Right atrium auricular region (tissue), 2 donors: ENCODE measurements at regions not wholly inside any gene's neighbourhood (a gene's known extent, or its start where the extent isn't known, plus 50 kb on each side); places are given as distances from the start of the nearest gene placed in this dataset.

Experiments used
- DNase-seq: peaks from one replicate; pipeline ENCODE4 v3.0.0-alpha.2; 2019; ENCODE audit warnings: low spot score
- H3K27ac ChIP-seq, 2 donors: fragments of 200-600 bp; sonication (generic); 1 replicate in 1 of 2; 2 replicates in 1 of 2; pipeline ENCODE4 v1.5.1; 2016 to 2019
- H3K27me3 ChIP-seq, 2 donors: fragments of 200-600 bp; sonication (generic); one replicate each; pipeline versions ENCODE4 v1.5.1 to v1.6.0; 2017 to 2019
- H3K36me3 ChIP-seq: fragments of 200-600 bp; sonication (generic); one replicate; pipeline ENCODE4 v1.5.1; 2016
- H3K4me1 ChIP-seq, 2 donors: fragments of 200-600 bp; sonication (generic); one replicate each; pipeline versions ENCODE4 v1.5.1 to v1.6.0; 2017 to 2019
- H3K4me3 ChIP-seq, 2 donors: fragments of 200-600 bp; sonication (generic); 1 replicate in 1 of 2; 2 replicates in 1 of 2; pipeline ENCODE4 v1.5.1; 2017 to 2019; ENCODE audit warnings: mild to moderate bottlenecking in 1 of 2, moderate library complexity in 1 of 2
- H3K9me3 ChIP-seq, 2 donors: fragments of 200-600 bp; sonication (generic); one replicate each; pipeline ENCODE4 v1.5.1; 2019
- TF ChIP-seq, protein P1 (sequence below), 2 donors: fragments of 200-600 bp; sonication (generic); IDR thresholded peaks; one replicate each; pipeline ENCODE4 v1.5.1; 2019; ENCODE audit warnings: antibody characterized with exemption in 2 of 2

DNA sequence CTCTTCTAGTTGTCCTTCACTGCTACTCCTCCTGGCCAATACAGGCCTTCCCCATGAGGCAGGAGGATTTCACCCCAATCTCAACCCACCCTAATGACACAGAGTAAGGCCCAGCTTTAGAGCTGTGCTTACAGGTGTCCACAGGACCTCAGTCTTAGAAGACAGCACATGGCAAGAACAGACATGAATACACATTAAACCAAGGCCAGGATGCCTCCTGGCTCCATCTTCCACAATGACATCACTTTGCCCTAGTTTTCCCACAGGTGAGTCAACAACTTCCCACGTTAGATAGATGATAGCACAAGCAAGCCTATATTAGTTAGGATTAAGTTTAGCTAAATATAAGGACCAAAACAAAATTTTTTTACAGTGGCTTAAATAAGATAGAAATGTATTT is 63.8 kb upstream of the NOCT start:
- Histone ChIP-seq H3K4me1 (peaks cover 0 to 10% of the 10 kb centered on the region in 2 donors), H3K27ac (no peak overlapping the region), H3K9me3 (no peaks in the 10 kb centered on the region), H3K27me3 (no peaks in the 10 kb centered on the region), H3K36me3 (no peaks in the 10 kb centered on the region), H3K4me3 (no peak overlapping the region)
- TF ChIP-seq, protein P1, sequence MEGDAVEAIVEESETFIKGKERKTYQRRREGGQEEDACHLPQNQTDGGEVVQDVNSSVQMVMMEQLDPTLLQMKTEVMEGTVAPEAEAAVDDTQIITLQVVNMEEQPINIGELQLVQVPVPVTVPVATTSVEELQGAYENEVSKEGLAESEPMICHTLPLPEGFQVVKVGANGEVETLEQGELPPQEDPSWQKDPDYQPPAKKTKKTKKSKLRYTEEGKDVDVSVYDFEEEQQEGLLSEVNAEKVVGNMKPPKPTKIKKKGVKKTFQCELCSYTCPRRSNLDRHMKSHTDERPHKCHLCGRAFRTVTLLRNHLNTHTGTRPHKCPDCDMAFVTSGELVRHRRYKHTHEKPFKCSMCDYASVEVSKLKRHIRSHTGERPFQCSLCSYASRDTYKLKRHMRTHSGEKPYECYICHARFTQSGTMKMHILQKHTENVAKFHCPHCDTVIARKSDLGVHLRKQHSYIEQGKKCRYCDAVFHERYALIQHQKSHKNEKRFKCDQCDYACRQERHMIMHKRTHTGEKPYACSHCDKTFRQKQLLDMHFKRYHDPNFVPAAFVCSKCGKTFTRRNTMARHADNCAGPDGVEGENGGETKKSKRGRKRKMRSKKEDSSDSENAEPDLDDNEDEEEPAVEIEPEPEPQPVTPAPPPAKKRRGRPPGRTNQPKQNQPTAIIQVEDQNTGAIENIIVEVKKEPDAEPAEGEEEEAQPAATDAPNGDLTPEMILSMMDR (IDR thresholded peaks at IDR 0.05), result no peak
- no peak for DNase-seq

DNA sequence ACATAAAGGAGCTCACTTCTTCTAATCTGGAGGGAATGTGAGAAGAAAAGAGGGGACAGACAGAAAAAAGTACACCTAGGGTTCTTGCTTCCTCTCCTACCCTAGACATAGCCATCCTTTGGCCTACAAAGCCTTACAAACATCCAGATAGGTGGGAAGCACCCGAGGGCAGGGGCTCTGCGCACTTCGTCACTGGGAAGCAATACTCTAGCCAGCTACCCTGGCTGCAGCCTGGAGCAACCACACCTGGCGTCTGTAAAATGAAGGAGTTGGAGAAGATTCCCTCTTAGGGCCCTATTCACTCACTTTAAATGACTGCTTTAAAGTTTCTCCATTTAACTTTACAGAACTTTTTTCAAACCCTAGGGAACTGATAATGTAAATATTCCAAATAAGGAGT is 65.7 kb upstream of the NOCT start:
- Histone ChIP-seq H3K4me1 (peaks cover 0 to 10% of the 10 kb centered on the region in 2 donors), H3K27me3 (no peaks in the 10 kb centered on the region), H3K4me3 (no peak overlapping the region), H3K36me3 (no peaks in the 10 kb centered on the region), H3K27ac (no peak overlapping the region), H3K9me3 (no peaks in the 10 kb centered on the region)
- no peak for DNase-seq
- TF ChIP-seq, protein P1 (IDR thresholded peaks at IDR 0.05), result no peak

DNA sequence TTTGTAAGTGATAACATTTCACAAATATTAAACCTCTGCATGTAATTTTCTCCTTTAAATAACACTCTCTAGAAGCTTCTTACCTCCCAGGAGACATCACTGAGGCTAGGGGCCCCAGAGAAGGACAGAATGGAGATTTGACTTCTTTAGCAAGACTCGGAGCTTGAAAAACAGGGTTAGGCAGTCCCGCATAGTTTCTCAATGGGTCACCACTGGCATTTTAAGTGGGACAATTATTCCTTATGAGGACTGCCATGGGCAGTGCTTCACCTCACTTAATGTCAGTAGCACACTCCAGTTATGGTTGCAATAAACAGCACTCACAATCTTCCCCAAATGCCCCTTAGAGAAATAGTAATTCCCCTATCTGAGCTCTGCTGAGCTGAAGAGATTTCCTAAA is 66.7 kb upstream of the NOCT start:
- peaks cover 0 to 4% of the 10 kb centered on the region in 2 donors for H3K4me1 ChIP-seq
- H3K36me3 ChIP-seq, result no peaks in the 10 kb centered on the region
- no peak overlapping the region for H3K27ac ChIP-seq
- no peak for DNase-seq
- TF ChIP-seq, protein P1 (IDR thresholded peaks at IDR 0.05), result no peak
- H3K4me3 ChIP-seq, result no peak overlapping the region
- no peaks in the 10 kb centered on the region for H3K9me3 ChIP-seq
- no peaks in the 10 kb centered on the region for H3K27me3 ChIP-seq

DNA sequence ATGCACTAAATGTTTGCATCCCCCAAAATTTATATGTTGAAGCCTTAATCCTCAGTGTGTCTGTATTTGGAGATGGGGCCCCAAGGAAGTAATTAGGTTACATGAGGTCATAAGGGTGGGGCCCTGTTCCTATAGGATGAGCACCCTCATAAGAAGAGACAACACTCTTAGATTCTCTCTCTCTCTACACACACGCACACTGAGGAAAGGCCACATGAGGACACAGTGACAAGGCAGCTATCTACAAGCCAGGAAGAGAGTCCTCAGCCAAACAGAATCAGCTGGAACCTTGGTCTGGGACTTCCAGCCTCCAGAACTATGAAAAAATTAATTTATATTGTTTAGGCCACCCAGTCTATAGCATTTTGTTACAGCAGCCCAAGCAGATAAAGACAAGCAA is 69.3 kb upstream of the NOCT start:
- H3K4me3 ChIP-seq, result no peak overlapping the region
- H3K27me3 ChIP-seq, result no peaks in the 10 kb centered on the region
- DNase-seq, result no peak
- TF ChIP-seq, protein P1 (IDR thresholded peaks at IDR 0.05), result no peak
- no peak overlapping the region for H3K27ac ChIP-seq
- no peaks in the 10 kb centered on the region for H3K4me1 ChIP-seq
- H3K36me3 ChIP-seq, result no peaks in the 10 kb centered on the region
- no peaks in the 10 kb centered on the region for H3K9me3 ChIP-seq

DNA sequence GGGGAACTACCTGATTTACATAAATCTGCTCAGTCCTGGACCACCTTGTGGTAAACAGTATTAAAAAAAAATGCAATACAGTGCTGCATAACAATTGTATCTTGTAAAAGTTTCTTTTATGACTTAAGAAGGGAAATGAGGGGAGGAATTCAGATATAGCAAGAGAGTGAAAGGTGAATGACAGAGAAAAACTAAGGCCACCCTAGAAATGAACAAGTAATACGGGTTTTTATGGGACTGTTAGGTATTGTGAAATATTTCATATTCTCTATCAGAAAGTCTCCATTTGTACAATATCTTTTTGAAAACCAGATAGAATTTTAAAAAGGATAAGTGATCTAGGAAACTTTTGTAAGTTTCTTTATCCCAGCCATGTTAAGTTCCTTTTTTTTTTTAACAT is 69.7 kb upstream of the NOCT start:
- H3K4me3 ChIP-seq, result no peak overlapping the region
- no peaks in the 10 kb centered on the region for H3K4me1 ChIP-seq
- no peaks in the 10 kb centered on the region for H3K27me3 ChIP-seq
- H3K27ac ChIP-seq, result no peak overlapping the region
- TF ChIP-seq, protein P1 (IDR thresholded peaks at IDR 0.05), result no peak
- no peaks in the 10 kb centered on the region for H3K9me3 ChIP-seq
- H3K36me3 ChIP-seq, result no peaks in the 10 kb centered on the region
- no peak for DNase-seq

DNA sequence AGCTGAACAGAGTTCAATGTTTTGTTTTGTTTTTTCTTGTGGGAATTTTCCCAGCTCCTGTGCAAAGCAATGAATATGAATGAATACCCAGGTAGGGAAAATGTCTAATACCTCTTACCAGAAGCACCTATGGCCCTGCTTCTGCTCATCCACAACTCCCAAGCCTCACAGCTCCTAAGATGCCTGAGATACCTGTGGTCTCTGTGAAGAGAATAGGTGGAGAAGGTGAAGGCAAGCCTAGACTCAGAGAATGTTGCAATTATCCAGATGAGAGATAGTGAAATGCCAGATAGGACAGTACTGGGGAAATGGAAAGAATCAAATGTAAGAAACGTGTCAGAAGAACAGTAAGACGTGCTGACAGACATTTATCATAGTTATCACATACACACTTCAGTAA is 70.2 kb upstream of the NOCT start:
- no peaks in the 10 kb centered on the region for H3K27me3 ChIP-seq
- no peaks in the 10 kb centered on the region for H3K4me1 ChIP-seq
- TF ChIP-seq, protein P1 (IDR thresholded peaks at IDR 0.05), result no peak
- no peaks in the 10 kb centered on the region for H3K36me3 ChIP-seq
- no peak overlapping the region for H3K4me3 ChIP-seq
- no peak overlapping the region for H3K27ac ChIP-seq
- H3K9me3 ChIP-seq, result no peaks in the 10 kb centered on the region
- no peak for DNase-seq
